CD8-positive, alpha-beta memory T cell (primary cell): ENCODE measurements at regions not wholly inside any gene's neighbourhood (a gene's known extent, or its start where the extent isn't known, plus 50 kb on each side); places are given as distances from the start of the nearest gene placed in this dataset.

Experiments used
- CTCF ChIA-PET: fragments of 350-600 bp; sonication (Branson Sonifier 250); formaldehyde crosslinking; loops from one replicate; lab custom pipeline; 2021; ENCODE audit warnings: antibody characterized with exemption; lab: Charles Lee
- POLR2A ChIA-PET: fragments of 350-600 bp; sonication (Branson Sonifier 250); formaldehyde crosslinking; loops from one replicate; lab custom pipeline; 2021; ENCODE audit warnings: antibody characterized with exemption; lab: Charles Lee
- DNase-seq, 5 donors: peaks; one replicate each; pipeline versions ENCODE4 v3.0.0 to v3.0.0-alpha.2; 2020 to 2022; ENCODE audit warnings: mixed read lengths in 1 of 5
- H3K27ac ChIP-seq: one replicate; pipeline ENCODE4 v1.7.0; 2013; ENCODE audit warnings: low read depth, mild to moderate bottlenecking, low read length, moderate library complexity
- H3K27me3 ChIP-seq: 2 replicates; pipeline ENCODE4 v1.7.0; 2013; ENCODE audit warnings: low read length, mild to moderate bottlenecking; ENCODE audit not compliant: insufficient read depth, poor library complexity, severe bottlenecking
- H3K36me3 ChIP-seq: 2 replicates; pipeline ENCODE4 v1.7.0; 2013; ENCODE audit warnings: mild to moderate bottlenecking, low read length, moderate library complexity; ENCODE audit not compliant: insufficient read depth
- H3K4me1 ChIP-seq: 2 replicates; pipeline ENCODE4 v1.7.0; 2013; ENCODE audit warnings: mild to moderate bottlenecking, low read length, moderate library complexity; ENCODE audit not compliant: insufficient read depth
- H3K4me3 ChIP-seq: 2 replicates; pipeline ENCODE4 v1.7.0; 2013; ENCODE audit warnings: mild to moderate bottlenecking, low read length
- H3K9me3 ChIP-seq: 2 replicates; pipeline ENCODE4 v1.7.0; 2013; ENCODE audit warnings: mild to moderate bottlenecking, low read length
- H3K27ac Mint-ChIP-seq, 8 donors: one replicate each; pipeline ENCODE4 v1.8.0; 2020 to 2021; ENCODE audit warnings: mixed read lengths in 8 of 8, mild to moderate bottlenecking in 6 of 8, inconsistent platforms in 3 of 8, moderate library complexity in 3 of 8
- H3K27me3 Mint-ChIP-seq, 2 donors: one replicate each; pipeline ENCODE4 v1.8.0; 2020 to 2021; ENCODE audit warnings: mixed read lengths in 2 of 2, mild to moderate bottlenecking in 1 of 2, moderate library complexity in 1 of 2
- H3K36me3 Mint-ChIP-seq, 3 donors: one replicate each; pipeline ENCODE4 v1.8.0; 2020 to 2021; ENCODE audit warnings: mixed read lengths in 3 of 3, inconsistent platforms in 1 of 3, mild to moderate bottlenecking in 1 of 3
- H3K4me1 Mint-ChIP-seq, 3 donors: one replicate each; pipeline ENCODE4 v1.8.0; 2020 to 2021; ENCODE audit warnings: mixed read lengths in 3 of 3, inconsistent platforms in 1 of 3, mild to moderate bottlenecking in 1 of 3
- H3K4me3 Mint-ChIP-seq, 7 donors: one replicate each; pipeline ENCODE4 v1.8.0; 2020 to 2021; ENCODE audit warnings: mixed read lengths in 7 of 7, mild to moderate bottlenecking in 6 of 7, moderate library complexity in 4 of 7, inconsistent platforms in 2 of 7
- H3K9me3 Mint-ChIP-seq, 5 donors: one replicate each; pipeline ENCODE4 v1.8.0; 2020 to 2022; ENCODE audit warnings: mixed read lengths in 5 of 5, mild to moderate bottlenecking in 3 of 5, moderate library complexity in 2 of 5, inconsistent platforms in 1 of 5

GRCh38 chr5:125950012-125950615 is 473.1 kb upstream of the GRAMD2B start:
- no peaks in the 10 kb centered on the region for H3K36me3 Mint-ChIP-seq
- POLR2A ChIA-PET, result no interaction called here
- DNase-seq, result no peak
- H3K4me3 ChIP-seq, result no peak overlapping the region
- no peak overlapping the region for H3K4me3 Mint-ChIP-seq
- H3K9me3 Mint-ChIP-seq, result peaks cover 0 to 22% (median 1%) of the 10 kb centered on the region in 5 donors
- H3K4me1 ChIP-seq, result no peaks in the 10 kb centered on the region
- CTCF ChIA-PET, result no interaction called here
- no peaks in the 10 kb centered on the region for H3K27me3 Mint-ChIP-seq
- H3K27ac Mint-ChIP-seq, result no peak overlapping the region
- no peaks in the 10 kb centered on the region for H3K4me1 Mint-ChIP-seq
- no peak overlapping the region for H3K27ac ChIP-seq
- no peaks in the 10 kb centered on the region for H3K27me3 ChIP-seq
- no peaks in the 10 kb centered on the region for H3K36me3 ChIP-seq
- no peaks in the 10 kb centered on the region for H3K9me3 ChIP-seq

GRCh38 chr5:125961150-125961549 is 462.1 kb upstream of the GRAMD2B start:
- no peaks in the 10 kb centered on the region for H3K4me1 ChIP-seq
- no peaks in the 10 kb centered on the region for H3K27me3 ChIP-seq
- Mint-ChIP-seq H3K4me3 (no peak overlapping the region), H3K36me3 (no peaks in the 10 kb centered on the region), H3K27ac (no peak overlapping the region), H3K27me3 (no peaks in the 10 kb centered on the region), H3K9me3 (peaks cover 0 to 20% (median 3%) of the 10 kb centered on the region in 5 donors), H3K4me1 (no peaks in the 10 kb centered on the region)
- CTCF ChIA-PET, result no interaction called here
- H3K9me3 ChIP-seq, result no peaks in the 10 kb centered on the region
- POLR2A ChIA-PET, result no interaction called here
- no peak overlapping the region for H3K27ac ChIP-seq
- no peak for DNase-seq
- no peak overlapping the region for H3K4me3 ChIP-seq
- H3K36me3 ChIP-seq, result no peaks in the 10 kb centered on the region

- Mint-ChIP-seq H3K27ac (no peak overlapping the region), H3K27me3 (no peaks in the 10 kb centered on the region)
Measured at GRCh38 chr5:125965577-125965976, 457.6 kb upstream of the GRAMD2B start.

GRCh38 chr5:125967576-125967975 is 455.6 kb upstream of the GRAMD2B start:
- no peak overlapping the region for H3K4me3 ChIP-seq
- no peaks in the 10 kb centered on the region for H3K36me3 ChIP-seq
- ChIA-PET POLR2A (no interaction called here), CTCF (no interaction called here)
- no peaks in the 10 kb centered on the region for H3K27me3 ChIP-seq
- Mint-ChIP-seq H3K27ac (no peak overlapping the region), H3K36me3 (no peaks in the 10 kb centered on the region), H3K27me3 (no peaks in the 10 kb centered on the region), H3K9me3 (peaks cover 0 to 32% (median 7%) of the 10 kb centered on the region in 5 donors), H3K4me1 (no peaks in the 10 kb centered on the region), H3K4me3 (no peak overlapping the region)
- H3K9me3 ChIP-seq, result no peaks in the 10 kb centered on the region
- DNase-seq, result no peak
- no peaks in the 10 kb centered on the region for H3K4me1 ChIP-seq
- H3K27ac ChIP-seq, result no peak overlapping the region

More at GRCh38 chr5:125965577-125965976, 457.6 kb upstream of the GRAMD2B start:
- POLR2A ChIA-PET, result no interaction called here
- CTCF ChIA-PET, result no interaction called here
- H3K4me3 Mint-ChIP-seq, result no peak overlapping the region
- Histone ChIP-seq H3K36me3 (no peaks in the 10 kb centered on the region), H3K4me3 (no peak overlapping the region), H3K27ac (no peak overlapping the region), H3K9me3 (no peaks in the 10 kb centered on the region), H3K27me3 (no peaks in the 10 kb centered on the region), H3K4me1 (no peaks in the 10 kb centered on the region)
- no peaks in the 10 kb centered on the region for H3K36me3 Mint-ChIP-seq
- H3K9me3 Mint-ChIP-seq, result peaks cover 0 to 29% (median 6%) of the 10 kb centered on the region in 5 donors
- no peak for DNase-seq
- H3K4me1 Mint-ChIP-seq, result no peaks in the 10 kb centered on the region

- Mint-ChIP-seq H3K4me1 (no peaks in the 10 kb centered on the region), H3K27ac (no peak overlapping the region), H3K27me3 (no peaks in the 10 kb centered on the region), H3K36me3 (no peaks in the 10 kb centered on the region), H3K9me3 (peaks cover 0 to 24% (median 7%) of the 10 kb centered on the region in 5 donors), H3K4me3 (no peak overlapping the region)
- H3K4me3 ChIP-seq, result no peak overlapping the region
- POLR2A ChIA-PET, result no interaction called here
- DNase-seq, result no peak
- H3K36me3 ChIP-seq, result no peaks in the 10 kb centered on the region
- no peak overlapping the region for H3K27ac ChIP-seq
- CTCF ChIA-PET, result no interaction called here
- no peaks in the 10 kb centered on the region for H3K27me3 ChIP-seq
- H3K9me3 ChIP-seq, result no peaks in the 10 kb centered on the region
- H3K4me1 ChIP-seq, result no peaks in the 10 kb centered on the region
Measured at GRCh38 chr5:125969011-125969813, 454.0 kb upstream of the GRAMD2B start.

- POLR2A ChIA-PET, result no interaction called here
- H3K9me3 ChIP-seq, result no peaks in the 10 kb centered on the region
- no peaks in the 10 kb centered on the region for H3K4me1 Mint-ChIP-seq
- H3K27ac Mint-ChIP-seq, result no peak overlapping the region
- H3K4me1 ChIP-seq, result no peaks in the 10 kb centered on the region
- CTCF ChIA-PET, result no interaction called here
- no peak overlapping the region for H3K4me3 ChIP-seq
- no peak overlapping the region for H3K27ac ChIP-seq
- H3K4me3 Mint-ChIP-seq, result no peak overlapping the region
- no peaks in the 10 kb centered on the region for H3K27me3 Mint-ChIP-seq
- no peaks in the 10 kb centered on the region for H3K36me3 Mint-ChIP-seq
- H3K36me3 ChIP-seq, result no peaks in the 10 kb centered on the region
- H3K9me3 Mint-ChIP-seq, result peaks cover 0 to 22% (median 7%) of the 10 kb centered on the region in 5 donors
- DNase-seq, result no peak
- no peaks in the 10 kb centered on the region for H3K27me3 ChIP-seq
Measured at GRCh38 chr5:125969814-125970171, 453.4 kb upstream of the GRAMD2B start.

GRCh38 chr5:125970631-125971307 is 452.4 kb upstream of the GRAMD2B start:
- no peak overlapping the region for H3K4me3 ChIP-seq
- Mint-ChIP-seq H3K27me3 (no peaks in the 10 kb centered on the region), H3K4me1 (no peaks in the 10 kb centered on the region), H3K9me3 (peaks cover 0 to 25% (median 7%) of the 10 kb centered on the region in 5 donors), H3K36me3 (no peaks in the 10 kb centered on the region), H3K27ac (no peak overlapping the region), H3K4me3 (no peak overlapping the region)
- no peak for DNase-seq
- H3K4me1 ChIP-seq, result no peaks in the 10 kb centered on the region
- H3K27me3 ChIP-seq, result no peaks in the 10 kb centered on the region
- ChIA-PET POLR2A (no interaction called here), CTCF (no interaction called here)
- no peaks in the 10 kb centered on the region for H3K36me3 ChIP-seq
- no peak overlapping the region for H3K27ac ChIP-seq
- no peaks in the 10 kb centered on the region for H3K9me3 ChIP-seq

GRCh38 chr5:125972706-125973105 is 450.5 kb upstream of the GRAMD2B start:
- ChIA-PET CTCF (no interaction called here), POLR2A (no interaction called here)
- H3K36me3 ChIP-seq, result no peaks in the 10 kb centered on the region
- H3K27me3 Mint-ChIP-seq, result no peaks in the 10 kb centered on the region
- H3K36me3 Mint-ChIP-seq, result no peaks in the 10 kb centered on the region
- peaks cover 0 to 34% (median 7%) of the 10 kb centered on the region in 5 donors for H3K9me3 Mint-ChIP-seq
- H3K9me3 ChIP-seq, result no peaks in the 10 kb centered on the region
- H3K4me3 ChIP-seq, result no peak overlapping the region
- no peaks in the 10 kb centered on the region for H3K27me3 ChIP-seq
- no peak overlapping the region for H3K27ac Mint-ChIP-seq
- no peak overlapping the region for H3K27ac ChIP-seq
- no peaks in the 10 kb centered on the region for H3K4me1 Mint-ChIP-seq
- H3K4me3 Mint-ChIP-seq, result no peak overlapping the region
- DNase-seq, result no peak
- H3K4me1 ChIP-seq, result no peaks in the 10 kb centered on the region
